Skeletal muscle tissue (tissue), 3 donors: ENCODE measurements at regions not wholly inside any gene's neighbourhood (a gene's known extent, or its start where the extent isn't known, plus 50 kb on each side); places are given as distances from the start of the nearest gene placed in this dataset.
A peak's percentile ranks its signal among the peaks of the same experiment; 100 is the strongest.

ENCODE experiments used
- H3K27ac ChIP-seq: one replicate; pipeline ENCODE4 v1.7.0; 2013; ENCODE audit warnings: mild to moderate bottlenecking, low read depth, low read length, inconsistent platforms
- H3K27me3 ChIP-seq, 3 donors: one replicate each; pipeline ENCODE4 v1.7.0; 2013; ENCODE audit warnings: low read length in 3 of 3; ENCODE audit not compliant: control insufficient read depth in 3 of 3, insufficient read depth in 3 of 3
- H3K36me3 ChIP-seq, 3 donors: one replicate each; pipeline ENCODE4 v1.7.0; 2013; ENCODE audit warnings: low read length in 3 of 3; ENCODE audit not compliant: control insufficient read depth in 3 of 3, insufficient read depth in 3 of 3
- H3K4me1 ChIP-seq, 3 donors: one replicate each; pipeline ENCODE4 v1.7.0; 2013; ENCODE audit warnings: low read length in 3 of 3, mild to moderate bottlenecking in 3 of 3; ENCODE audit not compliant: control insufficient read depth in 3 of 3, insufficient read depth in 3 of 3
- H3K4me3 ChIP-seq, 3 donors: one replicate each; pipeline ENCODE4 v1.7.0; 2013; ENCODE audit warnings: low read length in 3 of 3
- H3K9ac ChIP-seq, 3 donors: one replicate each; pipeline ENCODE4 v1.7.0; 2013; ENCODE audit warnings: low read length in 3 of 3, mild to moderate bottlenecking in 3 of 3, moderate library complexity in 2 of 3, low read depth in 1 of 3
- H3K9me3 ChIP-seq, 3 donors: one replicate each; pipeline ENCODE4 v1.7.0; 2013; ENCODE audit warnings: low read length in 3 of 3; ENCODE audit not compliant: control insufficient read depth in 3 of 3
- donor health status: Osteomylitis.

DNA sequence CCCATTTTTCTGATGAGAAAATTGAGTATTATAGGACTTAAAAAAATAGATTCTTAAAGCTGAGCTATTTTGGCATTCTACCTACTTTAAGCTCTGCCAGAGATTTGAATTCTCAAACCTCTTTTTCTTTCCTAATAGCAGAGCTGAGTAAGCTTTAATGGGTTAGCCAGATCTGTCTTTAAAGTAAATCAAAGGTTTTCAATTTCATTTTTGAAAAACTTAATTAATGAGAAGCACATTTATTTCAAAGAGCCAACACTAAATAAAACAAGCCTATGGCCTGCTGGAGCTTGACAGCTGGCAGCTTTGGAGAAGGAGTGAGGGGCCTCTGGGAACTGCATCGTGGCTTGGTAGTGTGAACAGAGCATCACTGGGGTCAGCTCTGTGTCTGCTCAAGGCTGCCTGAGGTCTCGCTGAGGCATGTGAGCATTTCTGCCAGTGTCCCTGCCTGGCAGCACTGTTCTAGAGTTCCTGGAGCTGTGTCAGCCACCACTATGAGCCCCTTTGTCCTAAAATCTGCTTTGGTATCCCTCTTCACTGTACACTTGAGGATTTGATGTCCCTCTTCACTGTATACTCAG is 50.4 kb upstream of the PRSS23 start:
- Histone ChIP-seq H3K36me3 (no peaks in the 10 kb centered on the region), H3K4me1 (peaks cover 0 to 7% (median 0%) of the 10 kb centered on the region in 3 donors), H3K9ac (no peak overlapping the region), H3K27me3 (no peaks in the 10 kb centered on the region), H3K27ac (no peak overlapping the region), H3K4me3 (no peak overlapping the region), H3K9me3 (no peaks in the 10 kb centered on the region)

DNA sequence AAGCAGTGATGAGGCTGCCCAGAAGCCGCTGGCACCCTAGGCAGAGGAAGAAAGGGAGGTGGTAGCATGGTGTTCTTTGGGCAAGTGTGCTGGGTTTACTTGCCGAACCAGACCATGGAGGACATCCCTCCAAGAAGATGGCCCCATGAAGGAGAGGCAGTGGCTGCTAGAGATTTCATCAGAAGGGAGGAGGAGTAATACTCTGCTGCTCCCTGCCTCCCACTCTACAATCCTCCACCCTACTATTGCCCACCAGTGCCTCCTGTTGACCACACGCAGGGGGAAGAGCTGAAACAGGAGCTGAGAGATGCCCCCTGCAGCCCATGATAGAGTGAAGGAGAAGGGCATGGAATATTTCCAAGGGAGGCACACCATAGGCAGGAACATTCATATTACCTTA is 51.0 kb upstream of the PRSS23 start:
- H3K36me3 ChIP-seq, result no peaks in the 10 kb centered on the region
- H3K4me3 ChIP-seq, result no peak overlapping the region
- no peak overlapping the region for H3K9ac ChIP-seq
- H3K4me1 ChIP-seq, result peaks cover 0 to 7% (median 0%) of the 10 kb centered on the region in 3 donors
- H3K27ac ChIP-seq, result no peak overlapping the region
- H3K9me3 ChIP-seq, result no peaks in the 10 kb centered on the region
- H3K27me3 ChIP-seq, result no peaks in the 10 kb centered on the region

DNA sequence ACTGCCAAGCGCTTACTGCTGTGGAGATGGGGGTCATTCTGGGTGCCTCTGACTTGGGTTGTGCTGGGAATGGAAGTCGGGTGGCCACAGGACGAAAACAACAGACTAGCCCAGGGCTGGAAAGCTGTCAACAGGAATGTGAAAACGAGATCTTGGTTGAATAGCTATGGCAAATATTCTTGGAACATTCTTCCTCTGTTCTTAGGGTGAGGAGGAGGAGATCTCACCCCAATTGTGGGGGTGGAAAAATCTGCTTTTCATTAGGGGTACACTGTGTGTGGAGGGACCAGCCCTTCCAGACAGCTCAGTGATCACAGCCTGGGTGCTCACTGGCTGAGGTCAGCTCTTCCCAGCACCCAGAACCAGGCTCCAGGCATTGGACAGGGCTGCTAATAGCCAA is 52.0 kb upstream of the PRSS23 start:
- Histone ChIP-seq H3K4me1 (peaks cover 4 to 13% (median 6%) of the 10 kb centered on the region in 3 donors), H3K4me3 (no peak overlapping the region), H3K9me3 (no peaks in the 10 kb centered on the region), H3K36me3 (no peaks in the 10 kb centered on the region), H3K9ac (no peak overlapping the region), H3K27me3 (no peaks in the 10 kb centered on the region), H3K27ac (no peak overlapping the region)

DNA sequence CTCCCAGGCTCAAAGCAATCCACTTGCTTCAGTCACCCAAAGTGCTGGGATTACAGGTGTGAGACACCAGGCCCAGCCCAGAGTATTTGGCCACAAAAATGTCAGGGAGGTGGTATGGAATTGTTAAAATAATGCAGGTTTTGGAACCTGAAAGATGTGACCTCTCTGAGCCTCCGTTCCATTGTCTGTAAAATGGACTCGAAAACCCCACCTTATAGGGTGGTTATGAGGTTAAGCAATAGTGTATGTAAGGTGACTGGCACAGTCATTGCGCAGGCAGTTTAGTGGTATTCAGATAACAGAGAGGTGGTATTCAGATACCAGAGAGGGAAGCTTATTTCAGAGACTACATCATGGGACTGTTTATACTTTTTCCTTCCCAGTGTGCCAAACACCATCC is 52.5 kb upstream of the PRSS23 start:
- Histone ChIP-seq H3K36me3 (no peaks in the 10 kb centered on the region), H3K9ac (no peak overlapping the region), H3K27ac (no peak overlapping the region), H3K9me3 (no peaks in the 10 kb centered on the region), H3K27me3 (no peaks in the 10 kb centered on the region), H3K4me3 (no peak overlapping the region), H3K4me1 (peaks cover 4 to 18% (median 9%) of the 10 kb centered on the region in 3 donors)

DNA sequence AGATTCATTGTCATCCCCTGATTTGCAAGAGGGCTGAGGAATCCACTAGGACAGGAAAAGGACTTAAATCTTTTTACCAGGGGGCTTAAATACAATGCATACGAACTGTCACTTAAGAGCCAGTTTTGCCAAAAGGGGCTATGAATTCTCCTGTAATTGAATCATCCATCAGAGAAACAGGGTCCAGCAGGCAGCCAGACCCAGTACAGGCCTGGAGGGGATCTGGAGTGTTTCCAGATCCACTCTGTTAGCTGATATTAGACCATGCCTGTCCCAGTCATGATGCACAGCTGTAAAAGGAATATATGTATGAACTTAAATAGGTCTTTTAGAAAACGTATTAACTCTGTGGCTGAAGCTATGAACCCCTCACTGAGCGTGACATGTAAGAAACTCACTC is 53.8 kb upstream of the PRSS23 start:
- H3K36me3 ChIP-seq, result no peaks in the 10 kb centered on the region
- H3K4me1 ChIP-seq, result peaks cover 4 to 29% (median 11%) of the 10 kb centered on the region in 3 donors
- H3K27me3 ChIP-seq, result no peaks in the 10 kb centered on the region
- H3K4me3 ChIP-seq, result no peak overlapping the region
- H3K9ac ChIP-seq, result no peak overlapping the region
- no peaks in the 10 kb centered on the region for H3K9me3 ChIP-seq
- H3K27ac ChIP-seq, result no peak overlapping the region

DNA sequence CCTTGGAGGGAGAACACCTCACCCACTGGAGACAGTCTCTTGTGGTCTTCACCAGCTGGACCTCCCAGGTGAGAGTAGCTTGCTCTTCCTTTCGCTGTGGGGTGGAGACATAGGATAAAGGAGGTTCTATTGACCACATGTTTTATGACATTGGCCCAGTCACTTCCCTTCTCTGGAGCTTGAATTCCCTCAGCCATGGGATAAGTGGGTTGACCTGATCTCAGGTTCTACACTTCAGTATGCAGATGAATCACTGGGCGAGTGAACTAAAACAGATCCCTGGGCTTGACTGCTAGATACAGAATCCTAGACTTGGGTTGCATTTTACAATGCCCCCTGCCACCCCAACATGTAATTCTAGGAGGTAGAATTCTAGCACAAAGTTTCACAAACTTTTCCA is 54.8 kb upstream of the PRSS23 start:
- no peak overlapping the region for H3K4me3 ChIP-seq
- H3K9ac ChIP-seq, result no peak overlapping the region
- no peaks in the 10 kb centered on the region for H3K27me3 ChIP-seq
- H3K27ac ChIP-seq, result no peak overlapping the region
- H3K9me3 ChIP-seq, result no peaks in the 10 kb centered on the region
- H3K36me3 ChIP-seq, result no peaks in the 10 kb centered on the region
- H3K4me1 ChIP-seq, result peaks cover 12 to 38% (median 17%) of the 10 kb centered on the region in 3 donors

DNA sequence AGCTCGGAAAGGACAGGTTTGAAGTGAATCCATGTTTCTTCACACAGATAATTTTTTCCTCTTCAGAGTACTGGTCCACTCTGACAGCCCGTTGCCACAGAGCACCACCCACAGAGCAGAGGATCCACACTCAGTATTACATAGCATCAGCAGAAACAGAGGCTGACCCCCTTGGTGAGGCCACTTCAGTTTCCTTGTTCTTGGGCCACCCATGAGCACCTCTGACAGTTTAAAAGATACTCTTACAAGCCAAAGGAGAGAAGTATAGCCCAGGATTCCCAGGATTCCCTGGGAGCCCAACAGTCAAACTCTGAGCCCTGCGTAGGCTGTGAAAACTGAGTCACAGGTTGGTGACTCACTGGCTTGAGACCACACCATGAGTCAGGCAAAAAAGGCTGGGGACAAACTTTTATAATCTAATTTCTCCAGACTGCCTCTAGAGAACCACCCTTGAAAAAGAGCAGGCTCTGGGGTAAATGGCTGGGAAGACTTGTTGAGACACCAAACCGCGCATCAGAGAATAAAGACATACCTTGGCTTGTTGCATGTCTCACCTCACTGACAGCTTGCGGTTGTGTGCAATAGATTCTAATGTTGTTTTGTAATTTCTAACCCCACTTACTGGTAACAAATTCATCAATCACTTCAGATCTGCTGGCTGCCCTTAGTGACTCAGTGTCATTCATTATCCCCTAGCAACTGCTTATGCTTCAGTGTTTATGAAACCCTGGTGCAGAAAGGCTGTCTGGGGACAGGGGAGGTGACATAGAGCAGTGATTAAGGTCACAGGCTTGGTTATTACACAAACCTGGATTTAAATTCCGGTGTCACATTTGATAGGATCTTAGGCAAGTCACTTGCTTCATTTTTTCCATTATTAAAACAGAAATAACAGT is 56.9 kb upstream of the PRSS23 start:
- Histone ChIP-seq H3K9ac (no peak overlapping the region), H3K9me3 (no peaks in the 10 kb centered on the region), H3K4me3 (no peak overlapping the region), H3K36me3 (no peaks in the 10 kb centered on the region), H3K4me1 (peaks cover 16 to 52% (median 22%) of the 10 kb centered on the region in 3 donors), H3K27me3 (no peaks in the 10 kb centered on the region), H3K27ac (peak overlapping the region; percentile 79)

DNA sequence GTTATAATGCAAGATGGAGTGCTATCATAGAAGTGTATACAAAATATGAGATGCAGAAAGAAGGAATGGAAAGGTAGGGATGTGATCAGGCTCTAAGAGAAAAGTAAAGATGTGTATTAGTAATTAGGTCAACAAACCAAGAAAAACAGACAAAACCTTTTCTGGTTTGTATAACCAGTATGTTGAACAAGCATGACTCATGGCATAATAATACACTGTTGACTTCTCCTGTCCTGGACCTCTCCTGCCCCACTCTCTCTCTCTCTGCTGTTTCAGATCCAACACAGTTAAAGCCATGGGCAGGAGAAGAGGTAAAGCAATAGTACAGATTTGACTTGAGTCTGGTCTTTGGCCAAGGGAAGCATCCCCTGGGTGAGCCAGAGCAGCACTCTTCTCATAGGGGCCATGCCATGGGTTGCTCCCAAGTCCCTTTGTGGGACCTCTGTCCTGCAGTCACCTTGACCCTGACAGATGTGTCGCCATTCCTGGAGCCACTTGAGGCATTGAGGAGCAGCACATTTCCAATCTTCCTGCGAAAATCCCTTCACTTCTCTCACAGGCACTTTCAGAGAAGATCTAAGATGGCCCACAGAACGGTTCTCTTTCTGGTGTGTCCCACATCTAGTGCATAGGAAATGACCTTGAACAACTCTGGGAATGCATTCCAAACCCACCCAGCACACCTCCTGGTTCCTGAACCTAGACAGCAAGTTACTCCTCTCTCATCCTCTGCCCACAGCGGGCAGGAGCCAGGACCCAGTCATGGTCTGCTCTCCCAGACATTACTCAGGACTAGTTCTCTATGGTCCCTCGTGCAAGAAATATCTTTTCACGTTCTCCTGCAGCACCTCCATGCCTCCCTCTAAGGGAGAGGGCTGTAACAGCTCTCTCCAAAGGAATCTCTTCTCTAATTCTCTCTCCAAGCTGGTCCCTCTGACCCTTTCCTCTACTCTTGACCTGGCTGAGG is 58.2 kb upstream of the PRSS23 start:
- H3K27me3 ChIP-seq, result no peaks in the 10 kb centered on the region
- peaks cover 19 to 49% (median 22%) of the 10 kb centered on the region in 3 donors for H3K4me1 ChIP-seq
- H3K9me3 ChIP-seq, result no peaks in the 10 kb centered on the region
- H3K4me3 ChIP-seq, result no peak overlapping the region
- peak overlapping the region; percentile 79 for H3K27ac ChIP-seq
- H3K9ac ChIP-seq, result no peak overlapping the region
- H3K36me3 ChIP-seq, result no peaks in the 10 kb centered on the region

DNA sequence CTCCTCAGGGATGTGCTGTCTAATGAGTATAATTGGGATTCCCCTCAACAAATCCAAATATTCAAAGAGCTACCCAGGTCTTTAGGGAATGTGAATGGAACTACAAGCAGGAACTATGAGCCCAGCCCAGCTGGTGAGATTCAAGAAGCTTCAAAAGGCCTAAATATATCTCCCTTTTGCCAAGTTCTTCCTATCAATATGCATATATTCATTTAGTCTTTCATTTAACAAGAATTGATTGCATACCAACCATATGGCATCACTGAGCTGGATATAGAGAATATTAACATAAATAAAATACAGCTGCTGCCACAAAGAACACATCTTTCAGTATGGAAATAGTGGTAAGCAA is 58.9 kb upstream of the PRSS23 start:
- H3K36me3 ChIP-seq, result no peaks in the 10 kb centered on the region
- peak overlapping the region; percentile 79 for H3K27ac ChIP-seq
- H3K4me3 ChIP-seq, result no peak overlapping the region
- H3K9me3 ChIP-seq, result no peaks in the 10 kb centered on the region
- no peak overlapping the region for H3K9ac ChIP-seq
- H3K4me1 ChIP-seq, result peaks cover 19 to 49% (median 22%) of the 10 kb centered on the region in 3 donors
- H3K27me3 ChIP-seq, result no peaks in the 10 kb centered on the region
